K562 (cell line): ENCODE measurements at regions not wholly inside any gene's neighbourhood (a gene's known extent, or its start where the extent isn't known, plus 50 kb on each side); places are given as distances from the start of the nearest gene placed in this dataset.

Source experiments
- ATAC-seq: fragments of 200-7000 bp; cut with Tn5 transposase; 3 replicates; pipeline ENCODE4 v1.9.1; 2020; ENCODE audit warnings: moderate library complexity
- BruUV-seq: library from RNA; stranded (reverse); fragments of 400-500 nt; replicated peaks from 2 replicates; lab custom pipeline; 2021; lab: Mats Ljungman, UMichigan
- CTCF ChIA-PET: fragments of 300-600 bp; formaldehyde crosslinking; extraction: SDS; loops from one replicate; lab custom pipeline; 2021; ENCODE audit warnings: low intra/inter-chr PET ratio; lab: Yijun Ruan, JAX
- POLR2A ChIA-PET: fragments of 300-600, 350-650 bp; sonication (Branson Sonifier 250); formaldehyde crosslinking; extraction: SDS; loops from one replicate; lab custom pipeline; 2021; ENCODE audit warnings: antibody characterized with exemption, inconsistent platforms; lab: Yijun Ruan, JAX
- DNase-seq, 4 experiments: peaks; one replicate each; pipeline versions ENCODE4 v3.0.0 to v3.0.0-alpha.2; 2011 to 2018; ENCODE audit warnings: low spot score in 3 of 4, mixed read lengths in 3 of 4; ENCODE audit errors: extremely low read depth in 1 of 4
- FAIRE-seq: peaks from 2 replicates; lab custom pipeline; 2011; peaks lifted over from hg19 to GRCh38; lab: Jason Lieb, UNC
- H2AFZ ChIP-seq: 2 replicates; pipeline ENCODE4 v1.6.0; 2011; ENCODE audit warnings: low read depth, low read length, control low read depth, inconsistent platforms
- H3K27ac ChIP-seq: fragments of 200-600 bp; 3 replicates; pipeline ENCODE4 v1.8.0; 2011; ENCODE audit warnings: low read depth, mild to moderate bottlenecking, control low read depth, inconsistent platforms, low read length, moderate library complexity, mixed read lengths; ENCODE audit errors: extremely low read depth
- H3K27me3 ChIP-seq, 2 experiments: fragments of 300-600 bp in 1 of 2; 2 replicates in 1 of 2; 3 replicates in 1 of 2; pipeline versions ENCODE4 v1.6.0 to v1.8.0; 2011; ENCODE audit warnings: inconsistent platforms in 2 of 2, low read length in 2 of 2, mild to moderate bottlenecking in 1 of 2, mixed read lengths in 1 of 2, moderate library complexity in 1 of 2; ENCODE audit not compliant: control insufficient read depth in 2 of 2, insufficient read depth in 2 of 2
- H3K36me3 ChIP-seq: fragments of 300-600 bp; 3 replicates; pipeline ENCODE4 v1.8.0; 2011; ENCODE audit warnings: mild to moderate bottlenecking, low read length, inconsistent platforms; ENCODE audit not compliant: control insufficient read depth, insufficient read depth
- H3K4me1 ChIP-seq, 2 experiments: fragments of 200-600 bp in 1 of 2; replicated peaks in 1 of 2; 2 replicates in 1 of 2; 3 replicates in 1 of 2; pipeline versions ENCODE4 v1.5.1 to v1.8.0; 2011; ENCODE audit warnings: inconsistent platforms in 2 of 2, low read length in 2 of 2, mild to moderate bottlenecking in 1 of 2, mixed read lengths in 1 of 2, moderate library complexity in 1 of 2; ENCODE audit not compliant: control insufficient read depth in 2 of 2, insufficient read depth in 2 of 2
- H3K4me2 ChIP-seq: 2 replicates; pipeline ENCODE4 v1.6.1; 2011; ENCODE audit warnings: low read length, control low read depth, inconsistent platforms, mixed read lengths; ENCODE audit not compliant: insufficient read depth
- H3K4me3 ChIP-seq: fragments of 200-600 bp; sonication (generic), shearing (Covaris generic); 2 replicates; pipeline ENCODE4 v1.5.1; 2016; ENCODE audit warnings: control low read depth, inconsistent platforms
- H3K79me2 ChIP-seq: fragments of 200-600 bp; 3 replicates; pipeline ENCODE4 v1.8.0; 2011; ENCODE audit warnings: low read length, inconsistent platforms; ENCODE audit not compliant: control insufficient read depth, insufficient read depth
- H3K9ac ChIP-seq, 2 experiments: 2 replicates each; pipeline versions ENCODE4 v1.6.0 to v1.6.1; 2011; ENCODE audit warnings: low read depth in 2 of 2, low read length in 2 of 2, control low read depth in 1 of 2, inconsistent platforms in 1 of 2, mild to moderate bottlenecking in 1 of 2, mixed read lengths in 1 of 2; ENCODE audit not compliant: insufficient read depth in 1 of 2
- H3K9me1 ChIP-seq: one replicate; pipeline ENCODE4 v1.6.0; 2011; ENCODE audit warnings: inconsistent platforms, mild to moderate bottlenecking, low read length, moderate library complexity; ENCODE audit not compliant: control insufficient read depth, insufficient read depth
- H3K9me3 ChIP-seq: replicated peaks from 2 replicates; pipeline ENCODE4 v1.5.1; 2011; ENCODE audit warnings: low read depth, low read length, inconsistent platforms; ENCODE audit not compliant: control insufficient read depth, insufficient read depth
- H4K20me1 ChIP-seq: replicated peaks from 2 replicates; pipeline ENCODE4 v1.6.1; 2011; ENCODE audit warnings: low read length, inconsistent platforms, mixed read lengths; ENCODE audit not compliant: control insufficient read depth, insufficient read depth
- GTF2E2 ChIP-seq: fragments of 200-800 bp; sonication (Bioruptor generic); IDR thresholded peaks from 2 replicates; pipeline ENCODE4 v1.6.1; 2016; ENCODE audit warnings: missing genetic modification characterization, missing compliant biosample characterization
- ILF3 ChIP-seq: fragments of 450-650 bp; IDR thresholded peaks from 2 replicates; pipeline ENCODE4 v1.6.1; 2018; ENCODE audit warnings: antibody characterized with exemption, mild to moderate bottlenecking, moderate library complexity, borderline replicate concordance
- SAP30 ChIP-seq: fragments of 200-600 bp; sonication (generic); IDR thresholded peaks from 2 replicates; pipeline ENCODE4 v1.6.1; 2012; ENCODE audit warnings: borderline replicate concordance, low read depth, mild to moderate bottlenecking, moderate library complexity, low read length, control low read depth, inconsistent platforms; ENCODE audit not compliant: insufficient read depth, poor library complexity, severe bottlenecking
- SRF ChIP-seq, 2 experiments: fragments of 250-450, 450-650 bp in 1 of 2; sonication (Bioruptor Pico) in 1 of 2; sonication (generic) in 1 of 2; formaldehyde crosslinking; IDR thresholded peaks; 2 replicates each; pipeline versions ENCODE4 v1.5.0 to v1.5.1; 2020 to 2022; ENCODE audit warnings: mild to moderate bottlenecking in 1 of 2, missing genetic modification reagents in 1 of 2
- ZHX1 ChIP-seq: fragments of 150-350 bp; conservative IDR thresholded peaks from 2 replicates; pipeline ENCODE4 v1.6.1; 2014; ENCODE audit warnings: low read length
- ZNF12 ChIP-seq: sonication (generic); formaldehyde crosslinking; IDR thresholded peaks from 2 replicates; pipeline ENCODE4 v1.4.0; 2020; ENCODE audit warnings: mild to moderate bottlenecking, missing genetic modification reagents
- ZNF41 ChIP-seq: fragments of 250-450 bp; sonication (Bioruptor Pico); conservative IDR thresholded peaks from 2 replicates; pipeline ENCODE4 v1.4.0; 2020; ENCODE audit warnings: mild to moderate bottlenecking
- WGBS: fragments of 100-300 bp; shearing (Covaris generic); methylation state at CpG from one replicate; pipeline ENCODE4 v1.1.6; 2016; ENCODE audit warnings: low coverage, mixed read lengths; ENCODE audit not compliant: insufficient coverage; ENCODE audit errors: missing lambda C conversion rate; 5-methylcytosine and 5-hydroxymethylcytosine counted together
- in situ Hi-C: fragments of 300-500 bp; cut with MboI; formaldehyde crosslinking; loops from 4 replicates; pipeline ENCODE4 v1.15.0; 2018; ENCODE audit warnings: inconsistent platforms, mixed read lengths
- intact Hi-C: fragments of 100-400 bp; cut with micrococcal nuclease; formaldehyde crosslinking; loops from 2 replicates; pipeline ENCODE4 v1.14.2; 2022
- TF ChIP-seq, protein P1 (sequence below): fragments of 450-650 bp; conservative IDR thresholded peaks from 2 replicates; pipeline ENCODE4 v1.6.1; 2016; ENCODE audit warnings: missing genetic modification characterization, low read depth, mild to moderate bottlenecking, missing compliant biosample characterization, moderate library complexity
- TF ChIP-seq, protein P2 (sequence below): fragments of 450-650 bp; IDR thresholded peaks from 2 replicates; pipeline ENCODE4 v1.7.0; 2016; ENCODE audit warnings: borderline replicate concordance

GRCh38 chr10:109247814-109248213 is 675.5 kb downstream of the XPNPEP1 start:
- Histone ChIP-seq H3K4me1 (no peaks in the 10 kb centered on the region), H3K4me2 (no peak overlapping the region), H3K27me3 (no peaks in the 10 kb centered on the region), H3K36me3 (no peaks in the 10 kb centered on the region), H3K4me3 (no peak overlapping the region), H3K9ac (no peak overlapping the region), H4K20me1 (no peaks in the 10 kb centered on the region), H3K9me1 (no peaks in the 10 kb centered on the region), H3K79me2 (no peaks in the 10 kb centered on the region), H2AFZ (no peak overlapping the region), H3K9me3 (no peaks in the 10 kb centered on the region), H3K27ac (no peak overlapping the region)
- FAIRE-seq (no peak), ATAC-seq (no peak), DNase-seq (no peak)
- ChIA-PET CTCF (no interaction called here), POLR2A (no interaction called here)
- 0% methylated on average over 1 of the region's 1 CpG for WGBS
- BruUV-seq: no TSS peak
- no peak for TF ChIP-seq GTF2E2 (tag)
- intact Hi-C loops (no loop called here), in situ Hi-C loops (no loop called here)

DNA sequence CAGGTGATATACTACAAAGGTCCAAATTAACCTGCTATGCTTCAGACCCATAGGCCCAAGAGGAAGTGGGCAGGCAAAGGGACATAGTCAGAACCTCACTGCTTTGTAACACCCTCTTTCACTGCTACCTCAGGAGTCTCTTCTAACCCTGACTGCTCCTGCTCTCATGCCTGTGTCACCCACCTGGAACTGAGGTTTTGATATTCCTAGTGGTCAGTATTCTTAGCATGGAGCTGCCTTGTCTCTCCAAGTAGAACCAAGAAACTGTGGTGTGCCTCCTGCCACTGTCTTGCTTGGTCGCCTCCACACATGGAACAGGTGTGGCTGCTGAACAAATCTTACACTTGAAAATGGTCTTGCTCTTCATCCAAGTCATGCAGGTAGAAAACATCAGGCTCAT is 677.5 kb downstream of the XPNPEP1 start:
- no peaks in the 10 kb centered on the region for H4K20me1 ChIP-seq
- POLR2A ChIA-PET: no interaction called here
- no peak overlapping the region for H3K4me2 ChIP-seq
- DNase-seq (no peak), ATAC-seq (no peak), FAIRE-seq (no peak)
- intact Hi-C loops (no loop called here), in situ Hi-C loops (no loop called here)
- no peak overlapping the region for H3K9ac ChIP-seq
- CTCF ChIA-PET: no interaction called here
- WGBS: 0% methylated on average over 1 of the region's 1 CpG
- no peak overlapping the region for H3K4me3 ChIP-seq
- H3K4me1 ChIP-seq: no peaks in the 10 kb centered on the region
- no peaks in the 10 kb centered on the region for H3K9me3 ChIP-seq
- no peaks in the 10 kb centered on the region for H3K36me3 ChIP-seq
- H3K27me3 ChIP-seq: no peaks in the 10 kb centered on the region
- BruUV-seq: no TSS peak
- no peaks in the 10 kb centered on the region for H3K79me2 ChIP-seq
- H2AFZ ChIP-seq: no peak overlapping the region
- no peak overlapping the region for H3K27ac ChIP-seq
- no peaks in the 10 kb centered on the region for H3K9me1 ChIP-seq
- no peak for TF ChIP-seq SAP30
- no peak for TF ChIP-seq SRF (CRISPR knock-in tag; IDR thresholded peaks at IDR 0.05)
- no peak for TF ChIP-seq ZHX1
- TF ChIP-seq ZNF41: no peak
- TF ChIP-seq, protein P1, sequence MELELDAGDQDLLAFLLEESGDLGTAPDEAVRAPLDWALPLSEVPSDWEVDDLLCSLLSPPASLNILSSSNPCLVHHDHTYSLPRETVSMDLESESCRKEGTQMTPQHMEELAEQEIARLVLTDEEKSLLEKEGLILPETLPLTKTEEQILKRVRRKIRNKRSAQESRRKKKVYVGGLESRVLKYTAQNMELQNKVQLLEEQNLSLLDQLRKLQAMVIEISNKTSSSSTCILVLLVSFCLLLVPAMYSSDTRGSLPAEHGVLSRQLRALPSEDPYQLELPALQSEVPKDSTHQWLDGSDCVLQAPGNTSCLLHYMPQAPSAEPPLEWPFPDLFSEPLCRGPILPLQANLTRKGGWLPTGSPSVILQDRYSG: no peak
- TF ChIP-seq ILF3: no peak
- TF ChIP-seq, protein P2, sequence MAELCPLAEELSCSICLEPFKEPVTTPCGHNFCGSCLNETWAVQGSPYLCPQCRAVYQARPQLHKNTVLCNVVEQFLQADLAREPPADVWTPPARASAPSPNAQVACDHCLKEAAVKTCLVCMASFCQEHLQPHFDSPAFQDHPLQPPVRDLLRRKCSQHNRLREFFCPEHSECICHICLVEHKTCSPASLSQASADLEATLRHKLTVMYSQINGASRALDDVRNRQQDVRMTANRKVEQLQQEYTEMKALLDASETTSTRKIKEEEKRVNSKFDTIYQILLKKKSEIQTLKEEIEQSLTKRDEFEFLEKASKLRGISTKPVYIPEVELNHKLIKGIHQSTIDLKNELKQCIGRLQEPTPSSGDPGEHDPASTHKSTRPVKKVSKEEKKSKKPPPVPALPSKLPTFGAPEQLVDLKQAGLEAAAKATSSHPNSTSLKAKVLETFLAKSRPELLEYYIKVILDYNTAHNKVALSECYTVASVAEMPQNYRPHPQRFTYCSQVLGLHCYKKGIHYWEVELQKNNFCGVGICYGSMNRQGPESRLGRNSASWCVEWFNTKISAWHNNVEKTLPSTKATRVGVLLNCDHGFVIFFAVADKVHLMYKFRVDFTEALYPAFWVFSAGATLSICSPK: no peak
- TF ChIP-seq ZNF12 (CRISPR knock-in tag): no peak
